ENCODE measurements at regions not wholly inside any gene's neighbourhood (a gene's known extent, or its start where the extent isn't known, plus 50 kb on each side); places are given as distances from the start of the nearest gene placed in this dataset.

DNA sequence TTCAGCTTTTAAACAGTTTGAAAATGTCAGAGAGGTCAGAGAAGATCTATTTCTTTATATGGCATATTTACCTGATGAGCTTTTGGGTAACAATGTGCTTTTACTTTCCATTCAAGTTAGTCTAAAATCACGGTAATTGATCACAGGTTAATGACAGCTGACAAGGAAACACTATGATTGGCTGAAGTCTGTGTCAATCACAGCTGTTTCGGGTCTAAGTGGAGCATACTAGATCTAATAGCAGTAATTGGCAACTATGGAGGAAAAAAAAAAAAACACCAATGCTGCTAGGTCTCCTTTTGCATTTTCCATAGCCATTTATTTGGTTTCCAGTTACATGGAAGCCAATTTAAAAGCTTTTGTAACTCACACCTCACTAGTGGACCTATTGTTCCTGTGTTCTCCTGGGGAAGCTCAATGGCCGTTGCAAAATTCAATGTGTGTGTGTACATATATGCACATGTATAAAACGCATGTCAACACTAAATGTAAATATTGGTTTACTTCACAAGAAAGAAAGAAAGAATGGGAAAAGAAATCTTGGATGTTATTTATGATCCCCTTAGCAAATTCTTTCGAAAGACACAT lies 568.3 kb upstream of the ZFHX3 start:
- TF ChIP-seq PBX2 (CRISPR knock-in tag; IDR thresholded peaks at IDR 0.05) (peak; percentile 62), GMEB1 (CRISPR knock-in tag; IDR thresholded peaks at IDR 0.05; ENCODE audit: borderline replicate concordance) (no peak), NFYB (CRISPR knock-in tag; IDR thresholded peaks at IDR 0.05) (peak; percentile 22; the same call in 1 of the 2 replicates), IKZF1 (IDR thresholded peaks at IDR 0.05) (no peak)
- TF ChIP-seq, protein P1, sequence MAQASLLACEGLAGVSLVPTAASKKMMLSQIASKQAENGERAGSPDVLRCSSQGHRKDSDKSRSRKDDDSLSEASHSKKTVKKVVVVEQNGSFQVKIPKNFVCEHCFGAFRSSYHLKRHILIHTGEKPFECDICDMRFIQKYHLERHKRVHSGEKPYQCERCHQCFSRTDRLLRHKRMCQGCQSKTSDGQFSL (CRISPR knock-in tag; IDR thresholded peaks at IDR 0.05), result no peak
- Histone ChIP-seq H3K9ac (ENCODE audit: insufficient read depth, low read depth, low read length) (no peak overlapping the region), H3K4me3 (replicated peaks in 1 of 3; ENCODE audit: insufficient read depth in 1 of 3, low read depth in 2 of 3, low read length in 3 of 3) (no peak overlapping the region), H3K36me3 (replicated peaks in 1 of 2; ENCODE audit: control insufficient read depth in 1 of 2, insufficient read depth in 2 of 2, low read length in 2 of 2) (no peaks in the 10 kb centered on the region), H4K20me1 (ENCODE audit: insufficient read depth, low read length) (no peaks in the 10 kb centered on the region), H3K4me2 (ENCODE audit: low read depth, low read length) (no peak overlapping the region), H3K79me2 (ENCODE audit: insufficient read depth, low read length) (no peaks in the 10 kb centered on the region), H3K27ac (ENCODE audit: extremely low read length, insufficient read depth, low read length) (no peak overlapping the region), H3K9me3 (ENCODE audit: low read length) (no peaks in the 10 kb centered on the region), H3K4me1 (ENCODE audit: insufficient read depth, low read length) (no peaks in the 10 kb centered on the region), H3K27me3 (ENCODE audit: control insufficient read depth in 1 of 2, insufficient read depth in 2 of 2, low read length in 2 of 2) (peaks cover 0 to 37% of the 10 kb centered on the region in 2 experiments; a peak in 4 of 5 replicates), H2AFZ (ENCODE audit: low read length) (no peak overlapping the region)
- POLR2A ChIA-PET, result no interaction called here
- CTCF ChIA-PET (ENCODE audit: low intra/inter-chr PET ratio, low total read pairs), result no interaction called here
- no TSS peak for BruUV-seq (replicated peaks)
- no peak for FAIRE-seq
- DNase-seq (ENCODE audit: low spot score), result no peak
- intact Hi-C loops (cut with micrococcal nuclease; ENCODE audit: unreplicated experiment), result no loop called here
- 5% methylated on average over 5 of the region's 5 CpGs for WGBS (ENCODE audit: low lambda C conversion rate)
- ATAC-seq, result no peak
- in situ Hi-C loops (cut with HindIII; ENCODE audit: extremely low pct_ligation_motif_present, low pct_unique_long_range_greater_than_20kb), result no loop called here

Data from HepG2 (cell line).